ENCODE measurements at regions not wholly inside any gene's neighbourhood (a gene's known extent, or its start where the extent isn't known, plus 50 kb on each side); places are given as distances from the start of the nearest gene placed in this dataset.

- DNase-seq (ENCODE audit: low read depth in 1 of 2, low spot score in 1 of 2), result no peak
- no peak overlapping the region for H3K4me3 ChIP-seq (replicated peaks; ENCODE audit: insufficient read depth, low read length)
- no peak overlapping the region for H3K27ac ChIP-seq (replicated peaks)
- TF ChIP-seq GABPA (IDR thresholded peaks at IDR 0.05; ENCODE audit: low read depth) (no peak), CTCF (IDR thresholded peaks at IDR 0.05; ENCODE audit: insufficient read depth, low read length) (no peak), REST (IDR thresholded peaks at IDR 0.05; ENCODE audit: insufficient replicate concordance, low read depth) (no peak), POLR2AphosphoS5 (IDR thresholded peaks at IDR 0.05; ENCODE audit: low read depth) (no peak), SPI1 (IDR thresholded peaks at IDR 0.05; ENCODE audit: borderline replicate concordance, low read depth) (no peak)
- H3K27me3 ChIP-seq (ENCODE audit: insufficient read depth, poor library complexity, severe bottlenecking), result no peaks in the 10 kb centered on the region
Observed at GRCh38 chr10:130577039-130577438, 440.8 kb downstream of the GLRX3 start.

- no peaks in the 10 kb centered on the region for H3K27me3 ChIP-seq (ENCODE audit: insufficient read depth, poor library complexity, severe bottlenecking)
- TF ChIP-seq SPI1 (IDR thresholded peaks at IDR 0.05; ENCODE audit: borderline replicate concordance, low read depth) (no peak), POLR2AphosphoS5 (IDR thresholded peaks at IDR 0.05; ENCODE audit: low read depth) (no peak), REST (IDR thresholded peaks at IDR 0.05; ENCODE audit: insufficient replicate concordance, low read depth) (no peak), CTCF (IDR thresholded peaks at IDR 0.05; ENCODE audit: insufficient read depth, low read length) (no peak), GABPA (IDR thresholded peaks at IDR 0.05; ENCODE audit: low read depth) (no peak)
- no peak for DNase-seq (ENCODE audit: low read depth in 1 of 2, low spot score in 1 of 2)
Observed at GRCh38 chr10:130578532-130579289, 442.5 kb downstream of the GLRX3 start.

GRCh38 chr10:130579913-130580312 lies 443.7 kb downstream of the GLRX3 start:
- no peak for TF ChIP-seq POLR2AphosphoS5 (IDR thresholded peaks at IDR 0.05; ENCODE audit: low read depth)
- TF ChIP-seq GABPA (IDR thresholded peaks at IDR 0.05; ENCODE audit: low read depth), result no peak
- TF ChIP-seq REST (IDR thresholded peaks at IDR 0.05; ENCODE audit: insufficient replicate concordance, low read depth), result no peak
- TF ChIP-seq SPI1 (IDR thresholded peaks at IDR 0.05; ENCODE audit: borderline replicate concordance, low read depth), result no peak
- TF ChIP-seq CTCF (IDR thresholded peaks at IDR 0.05; ENCODE audit: insufficient read depth, low read length), result no peak
- Histone ChIP-seq H3K4me3 (replicated peaks; ENCODE audit: insufficient read depth, low read length) (no peak overlapping the region), H3K27me3 (ENCODE audit: insufficient read depth, poor library complexity, severe bottlenecking) (no peaks in the 10 kb centered on the region), H3K27ac (replicated peaks) (no peak overlapping the region)
- DNase-seq (ENCODE audit: low read depth in 1 of 2, low spot score in 1 of 2), result no peak

More at GRCh38 chr10:130578532-130579289, 442.5 kb downstream of the GLRX3 start:
- H3K4me3 ChIP-seq (replicated peaks; ENCODE audit: insufficient read depth, low read length), result no peak overlapping the region
- H3K27ac ChIP-seq (replicated peaks), result no peak overlapping the region
